ENCODE measurements at regions not wholly inside any gene's neighbourhood (a gene's known extent, or its start where the extent isn't known, plus 50 kb on each side); places are given as distances from the start of the nearest gene placed in this dataset.

DNA sequence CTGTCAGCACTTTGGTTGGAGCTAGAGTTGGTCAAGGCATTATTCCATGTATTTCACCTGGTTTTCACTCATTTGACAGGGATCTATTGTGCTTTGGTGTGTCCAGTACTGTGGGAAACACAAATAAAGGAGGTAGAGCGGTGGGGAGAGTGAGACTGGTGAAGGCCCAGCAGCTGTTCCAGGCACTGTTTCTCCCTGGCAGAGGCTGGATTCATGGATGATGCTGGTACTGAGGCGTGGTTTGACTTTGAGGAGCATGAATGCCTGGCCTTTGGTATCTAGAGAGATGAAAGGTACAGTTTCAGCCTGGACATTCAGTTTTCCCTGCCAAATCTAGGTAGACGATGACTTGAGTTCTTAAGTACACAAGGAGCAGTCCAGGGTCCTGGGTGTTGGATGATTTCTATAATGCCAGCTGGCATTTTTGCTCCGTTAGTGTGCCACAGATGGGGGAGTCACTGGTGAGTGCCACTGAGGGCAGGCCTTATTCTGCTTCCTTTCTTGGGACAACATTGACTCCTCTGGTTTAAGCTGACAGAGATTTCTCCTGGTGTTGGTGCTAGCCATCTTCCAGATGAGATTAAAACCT is 162.2 kb upstream of the BMPER start:
- H3K9ac ChIP-seq (ENCODE audit: insufficient read depth, low read depth, low read length) = no peak overlapping the region
- DNase-seq (ENCODE audit: low spot score) = no peak
- BruUV-seq (replicated peaks) = no TSS peak
- intact Hi-C loops (cut with micrococcal nuclease; ENCODE audit: unreplicated experiment) = loop anchor here (10.0 kb wide), 1 partner anchor 408 kb away; no protein-coding TSS in a partner anchor
- ATAC-seq = no peak
- no peak overlapping the region for H3K4me2 ChIP-seq (ENCODE audit: low read depth, low read length)
- H3K4me1 ChIP-seq (ENCODE audit: insufficient read depth, low read length) = peaks cover 24% of the 10 kb centered on the region
- no peak overlapping the region for H3K27ac ChIP-seq (ENCODE audit: extremely low read length, insufficient read depth, low read length)
- H3K36me3 ChIP-seq (replicated peaks in 1 of 2; ENCODE audit: control insufficient read depth in 1 of 2, insufficient read depth in 2 of 2, low read length in 2 of 2) = no peaks in the 10 kb centered on the region
- WGBS (ENCODE audit: low lambda C conversion rate) = 66% methylated on average over 4 of the region's 4 CpGs
- H3K9me3 ChIP-seq (ENCODE audit: low read length) = peaks cover 6% of the 10 kb centered on the region
- H3K79me2 ChIP-seq (ENCODE audit: insufficient read depth, low read length) = no peaks in the 10 kb centered on the region
- H3K4me3 ChIP-seq (replicated peaks in 1 of 3; ENCODE audit: insufficient read depth in 1 of 3, low read depth in 2 of 3, low read length in 3 of 3) = no peak overlapping the region
- TF ChIP-seq CEBPB (IDR thresholded peaks at IDR 0.05; ENCODE audit: borderline replicate concordance, low read depth, low read length) (no peak), JDP2 (CRISPR knock-in tag; IDR thresholded peaks at IDR 0.05; ENCODE audit: borderline replicate concordance) (no peak), RORA (CRISPR knock-in tag; IDR thresholded peaks at IDR 0.05) (no peak), SSRP1 (CRISPR knock-in tag; IDR thresholded peaks at IDR 0.05) (no peak), RBFOX2 (IDR thresholded peaks at IDR 0.05; ENCODE audit: low read depth, low read length) (no peak), FOXM1 (CRISPR knock-in tag; IDR thresholded peaks at IDR 0.05) (no peak), RXRB (CRISPR knock-in tag; IDR thresholded peaks at IDR 0.05; ENCODE audit: borderline replicate concordance) (no peak)
- TF ChIP-seq, protein P1, sequence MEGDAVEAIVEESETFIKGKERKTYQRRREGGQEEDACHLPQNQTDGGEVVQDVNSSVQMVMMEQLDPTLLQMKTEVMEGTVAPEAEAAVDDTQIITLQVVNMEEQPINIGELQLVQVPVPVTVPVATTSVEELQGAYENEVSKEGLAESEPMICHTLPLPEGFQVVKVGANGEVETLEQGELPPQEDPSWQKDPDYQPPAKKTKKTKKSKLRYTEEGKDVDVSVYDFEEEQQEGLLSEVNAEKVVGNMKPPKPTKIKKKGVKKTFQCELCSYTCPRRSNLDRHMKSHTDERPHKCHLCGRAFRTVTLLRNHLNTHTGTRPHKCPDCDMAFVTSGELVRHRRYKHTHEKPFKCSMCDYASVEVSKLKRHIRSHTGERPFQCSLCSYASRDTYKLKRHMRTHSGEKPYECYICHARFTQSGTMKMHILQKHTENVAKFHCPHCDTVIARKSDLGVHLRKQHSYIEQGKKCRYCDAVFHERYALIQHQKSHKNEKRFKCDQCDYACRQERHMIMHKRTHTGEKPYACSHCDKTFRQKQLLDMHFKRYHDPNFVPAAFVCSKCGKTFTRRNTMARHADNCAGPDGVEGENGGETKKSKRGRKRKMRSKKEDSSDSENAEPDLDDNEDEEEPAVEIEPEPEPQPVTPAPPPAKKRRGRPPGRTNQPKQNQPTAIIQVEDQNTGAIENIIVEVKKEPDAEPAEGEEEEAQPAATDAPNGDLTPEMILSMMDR (CRISPR knock-in tag; IDR thresholded peaks at IDR 0.05) = no peak
- TF ChIP-seq, protein P2, sequence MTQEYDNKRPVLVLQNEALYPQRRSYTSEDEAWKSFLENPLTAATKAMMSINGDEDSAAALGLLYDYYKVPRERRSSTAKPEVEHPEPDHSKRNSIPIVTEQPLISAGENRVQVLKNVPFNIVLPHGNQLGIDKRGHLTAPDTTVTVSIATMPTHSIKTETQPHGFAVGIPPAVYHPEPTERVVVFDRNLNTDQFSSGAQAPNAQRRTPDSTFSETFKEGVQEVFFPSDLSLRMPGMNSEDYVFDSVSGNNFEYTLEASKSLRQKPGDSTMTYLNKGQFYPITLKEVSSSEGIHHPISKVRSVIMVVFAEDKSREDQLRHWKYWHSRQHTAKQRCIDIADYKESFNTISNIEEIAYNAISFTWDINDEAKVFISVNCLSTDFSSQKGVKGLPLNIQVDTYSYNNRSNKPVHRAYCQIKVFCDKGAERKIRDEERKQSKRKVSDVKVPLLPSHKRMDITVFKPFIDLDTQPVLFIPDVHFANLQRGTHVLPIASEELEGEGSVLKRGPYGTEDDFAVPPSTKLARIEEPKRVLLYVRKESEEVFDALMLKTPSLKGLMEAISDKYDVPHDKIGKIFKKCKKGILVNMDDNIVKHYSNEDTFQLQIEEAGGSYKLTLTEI (CRISPR knock-in tag; conservative IDR thresholded peaks at IDR 0.05) = no peak
- TF ChIP-seq, protein P3, sequence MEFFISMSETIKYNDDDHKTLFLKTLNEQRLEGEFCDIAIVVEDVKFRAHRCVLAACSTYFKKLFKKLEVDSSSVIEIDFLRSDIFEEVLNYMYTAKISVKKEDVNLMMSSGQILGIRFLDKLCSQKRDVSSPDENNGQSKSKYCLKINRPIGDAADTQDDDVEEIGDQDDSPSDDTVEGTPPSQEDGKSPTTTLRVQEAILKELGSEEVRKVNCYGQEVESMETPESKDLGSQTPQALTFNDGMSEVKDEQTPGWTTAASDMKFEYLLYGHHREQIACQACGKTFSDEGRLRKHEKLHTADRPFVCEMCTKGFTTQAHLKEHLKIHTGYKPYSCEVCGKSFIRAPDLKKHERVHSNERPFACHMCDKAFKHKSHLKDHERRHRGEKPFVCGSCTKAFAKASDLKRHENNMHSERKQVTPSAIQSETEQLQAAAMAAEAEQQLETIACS (CRISPR knock-in tag; IDR thresholded peaks at IDR 0.05) = no peak
- no peaks in the 10 kb centered on the region for H3K27me3 ChIP-seq (ENCODE audit: control insufficient read depth in 1 of 2, insufficient read depth in 2 of 2, low read length in 2 of 2)
- ChIA-PET POLR2A (no interaction called here), CTCF (ENCODE audit: low intra/inter-chr PET ratio, low total read pairs) (interaction anchor here (1.9 kb wide), 2 partner anchors 500 to 558 kb away, joined by 9 to 10 read pairs; no protein-coding TSS in a partner anchor)
- FAIRE-seq = no peak
- in situ Hi-C loops (cut with HindIII; ENCODE audit: extremely low pct_ligation_motif_present, low pct_unique_long_range_greater_than_20kb) = no loop called here
- H2AFZ ChIP-seq (ENCODE audit: low read length) = no peak overlapping the region
- H4K20me1 ChIP-seq (ENCODE audit: insufficient read depth, low read length) = no peaks in the 10 kb centered on the region

Measured in HepG2 (cell line).